ENCODE measurements at regions not wholly inside any gene's neighbourhood (a gene's known extent, or its start where the extent isn't known, plus 50 kb on each side); places are given as distances from the start of the nearest gene placed in this dataset.
"Not testable (repeated sequence)": the region's sequence is repeated elsewhere in the genome, so short reads cannot be mapped to it uniquely, and the experiment has no call there.

DNA sequence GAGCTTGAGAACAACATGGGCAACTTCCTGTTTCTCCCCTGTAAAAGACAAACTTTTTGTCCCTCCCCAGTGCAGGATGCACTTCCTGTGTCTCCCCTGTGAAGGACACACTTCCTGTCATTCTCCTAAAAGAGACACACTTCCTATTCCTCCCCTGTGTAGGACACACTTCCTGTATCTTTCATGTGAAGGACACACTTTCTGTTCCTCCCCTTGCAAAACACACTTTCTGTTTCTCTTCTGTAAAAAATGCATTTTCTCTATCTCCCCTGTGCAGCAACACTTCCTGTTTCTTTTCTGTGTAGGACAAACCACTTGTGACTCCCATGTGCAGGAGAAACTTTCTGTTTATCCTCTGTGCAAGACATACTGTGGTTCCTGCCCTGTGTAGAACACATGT, 488.6 kb upstream of the USP9Y start:
- no peak for DNase-seq (ENCODE audit: low spot score)

DNA sequence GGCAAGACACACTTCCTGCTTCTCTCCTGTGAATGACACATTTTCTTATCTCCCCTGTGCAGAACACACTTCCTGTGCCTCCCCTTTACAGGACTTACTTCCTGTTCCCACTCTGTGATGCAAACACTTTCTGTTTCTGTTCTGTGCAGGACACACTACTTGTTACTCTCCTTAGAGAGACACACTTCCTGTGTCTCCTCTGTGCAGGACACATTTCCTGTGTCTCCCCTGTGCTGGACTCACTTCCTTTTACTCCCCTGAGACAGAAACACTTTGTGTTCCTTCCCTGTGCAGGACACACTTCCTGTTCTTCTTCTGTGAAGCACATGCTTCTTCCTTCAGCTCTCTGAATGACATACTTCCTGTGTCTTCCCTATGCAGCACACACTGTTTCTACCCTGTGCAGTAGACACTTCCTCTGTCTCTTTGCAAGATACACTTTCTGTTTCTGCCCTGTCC, 485.4 kb upstream of the USP9Y start:
- DNase-seq (ENCODE audit: low spot score), result no peak

- no peak for DNase-seq (ENCODE audit: low spot score)
Measured at GRCh38 chrY:12230921-12231320, 470.1 kb upstream of the USP9Y start.

DNA sequence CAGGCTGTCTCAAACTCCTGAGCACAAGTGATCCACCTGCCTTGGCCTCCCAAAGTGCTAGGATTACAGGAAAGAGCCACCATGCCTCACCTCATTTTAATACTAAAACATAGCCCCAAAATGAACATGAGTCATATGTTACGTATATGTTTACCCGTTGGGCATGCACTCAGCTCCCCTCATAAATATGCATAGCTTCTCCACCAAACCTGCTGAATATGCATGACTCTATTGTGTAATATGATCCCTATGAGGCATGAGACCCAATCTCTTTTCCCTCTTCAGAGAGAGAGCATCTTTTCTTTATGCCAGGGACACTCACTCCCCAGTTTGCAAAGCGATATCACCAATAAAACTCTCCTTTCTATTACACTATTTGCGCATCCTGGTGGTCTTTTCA, 464.6 kb upstream of the USP9Y start:
- DNase-seq (ENCODE audit: low spot score), result no peak

DNA sequence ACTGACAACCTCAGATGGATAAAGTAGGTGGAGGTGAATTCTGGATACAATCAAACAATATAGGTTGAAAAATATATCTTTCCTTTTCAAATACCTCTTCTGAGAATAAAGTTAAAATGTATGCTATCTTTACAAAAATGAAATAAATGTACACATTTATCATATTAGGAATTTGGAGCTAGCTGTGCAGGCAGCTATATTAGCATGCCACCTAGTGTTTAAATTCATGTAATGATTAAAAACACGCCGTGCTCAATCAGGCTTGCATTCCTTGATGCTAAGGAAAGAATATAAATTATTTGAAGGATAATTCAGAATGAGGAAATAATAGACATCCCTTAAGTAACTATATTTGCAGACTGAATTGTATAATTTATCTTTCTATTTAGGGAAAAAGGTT, 460.7 kb upstream of the USP9Y start:
- DNase-seq (ENCODE audit: low spot score), result not testable (repeated sequence)

DNA sequence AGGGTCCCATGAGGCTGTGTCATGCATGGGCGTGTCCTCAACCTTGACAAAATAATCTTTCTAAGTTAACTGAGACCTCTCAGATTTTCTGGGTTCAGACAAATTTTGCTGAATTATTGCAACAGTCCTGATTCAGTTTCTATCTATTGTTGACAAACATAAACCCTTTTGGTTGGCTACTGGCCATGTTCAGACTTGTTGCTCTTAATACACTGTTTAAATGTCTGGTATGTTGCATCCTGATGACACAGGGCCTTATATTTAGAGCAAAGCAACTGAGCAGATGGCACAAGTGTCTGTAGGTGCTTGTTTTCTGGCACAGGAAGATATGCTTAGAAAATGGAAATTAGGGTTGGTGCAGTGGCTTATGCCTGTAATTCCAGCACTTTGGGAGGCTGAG, 456.9 kb upstream of the USP9Y start:
- no peak for DNase-seq (ENCODE audit: low spot score)

DNA sequence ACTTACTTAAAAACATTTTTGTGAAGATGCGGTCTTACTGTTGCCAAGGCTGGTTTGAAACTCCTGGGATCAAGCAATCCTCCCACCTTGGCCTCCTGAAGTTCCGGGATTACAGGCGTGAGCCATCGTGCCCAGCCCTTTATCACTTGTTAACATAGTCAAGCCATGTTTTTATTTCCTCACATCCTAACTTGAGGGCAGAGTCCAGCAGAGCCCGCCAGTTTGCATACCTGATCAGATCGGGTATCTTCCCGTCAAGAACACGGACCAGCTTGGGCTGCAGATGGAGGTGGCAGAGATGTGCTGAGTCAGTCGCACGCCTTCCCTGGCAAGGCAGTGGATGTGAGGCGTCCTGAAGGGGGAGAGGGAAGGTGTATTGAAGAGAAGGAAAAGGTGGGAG, 447.3 kb upstream of the USP9Y start:
- no peak for DNase-seq (ENCODE audit: low spot score)

GRCh38 chrY:12271162-12271561, 429.9 kb upstream of the USP9Y start:
- DNase-seq (ENCODE audit: low spot score), result no peak

- DNase-seq (ENCODE audit: low spot score), result no peak
Measured at GRCh38 chrY:12285608-12286007, 415.4 kb upstream of the USP9Y start.

DNA sequence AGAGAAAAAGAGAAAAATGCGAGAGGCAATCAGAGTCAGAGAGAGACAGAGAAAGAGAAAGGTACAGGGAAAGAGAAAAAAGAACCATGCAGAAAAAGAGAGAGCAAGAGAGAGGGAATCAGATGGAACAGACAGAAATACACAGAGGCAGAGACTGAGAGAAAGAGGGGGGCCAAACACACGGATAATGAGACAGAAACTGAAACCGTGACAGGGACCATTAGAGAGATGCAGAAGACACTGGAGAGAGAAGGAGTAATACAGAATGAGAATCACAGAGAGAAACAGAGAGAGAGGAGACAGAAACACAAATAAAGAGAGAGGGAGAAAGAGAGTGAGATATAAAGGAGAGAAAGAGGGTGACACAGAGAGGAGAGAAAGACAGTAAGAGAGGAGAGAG, 412.1 kb upstream of the USP9Y start:
- DNase-seq (ENCODE audit: low spot score), result no peak

DNA sequence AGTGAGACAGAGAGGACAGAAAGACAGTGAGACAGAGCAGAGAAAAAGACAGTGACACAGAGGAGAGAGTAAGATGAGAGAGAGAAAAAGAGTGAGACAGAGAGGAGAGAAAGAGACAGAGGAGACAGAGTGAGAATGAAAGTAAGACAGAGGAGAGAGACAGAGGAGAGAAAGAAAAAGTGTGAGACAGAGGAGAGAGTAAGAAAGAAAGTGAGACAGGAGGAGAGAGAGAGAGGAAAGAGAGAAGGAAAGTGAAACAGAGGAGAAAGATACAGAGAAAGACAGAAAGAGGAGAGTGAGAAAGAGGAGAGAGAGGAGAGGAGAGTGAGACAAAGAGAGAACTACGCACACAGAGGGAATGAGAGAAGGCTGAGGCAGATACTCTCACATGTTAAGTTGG, 411.6 kb upstream of the USP9Y start:
- DNase-seq (ENCODE audit: low spot score), result no peak

DNA sequence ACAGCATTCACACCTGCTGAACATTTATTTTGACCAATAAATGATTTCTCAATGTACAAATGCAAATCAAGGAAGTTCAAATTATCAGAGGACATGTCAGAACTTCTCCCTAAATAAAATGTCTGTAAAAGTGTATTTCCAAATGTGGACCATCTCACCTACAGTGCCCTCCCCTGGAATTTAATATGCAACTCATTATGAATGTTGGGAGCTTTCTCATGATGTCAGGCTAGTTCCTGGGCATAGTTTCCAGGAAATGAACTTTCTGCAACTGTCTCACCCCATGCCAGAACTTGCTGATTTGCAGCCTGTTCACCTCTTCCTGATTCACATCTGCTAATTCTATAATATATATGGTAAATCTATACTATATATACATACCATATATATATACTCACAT, 408.5 kb upstream of the USP9Y start:
- DNase-seq (ENCODE audit: low spot score), result no peak

GRCh38 chrY:12296460-12296859, 404.6 kb upstream of the USP9Y start:
- DNase-seq (ENCODE audit: low spot score), result no peak

DNA sequence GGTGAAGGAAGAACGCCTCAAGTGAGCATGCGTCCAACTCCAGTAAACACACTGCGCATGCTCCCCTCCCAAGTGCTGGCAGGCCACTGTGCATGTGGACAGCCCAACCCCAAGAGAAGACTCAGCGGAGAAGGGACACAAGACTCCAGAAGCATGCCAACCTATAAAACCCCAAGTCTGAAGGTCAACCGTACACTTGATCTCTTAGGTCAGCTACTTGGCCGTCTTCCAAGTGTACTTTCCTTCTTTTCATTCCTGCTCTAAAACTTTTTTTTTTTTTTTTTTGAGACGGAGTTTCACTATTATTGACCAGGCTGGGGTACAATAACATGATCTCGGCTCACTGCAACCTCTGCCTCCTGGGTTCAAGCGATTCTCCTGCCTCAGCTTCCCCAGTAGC, 401.2 kb upstream of the USP9Y start:
- DNase-seq (ENCODE audit: low spot score), result not testable (repeated sequence)

DNA sequence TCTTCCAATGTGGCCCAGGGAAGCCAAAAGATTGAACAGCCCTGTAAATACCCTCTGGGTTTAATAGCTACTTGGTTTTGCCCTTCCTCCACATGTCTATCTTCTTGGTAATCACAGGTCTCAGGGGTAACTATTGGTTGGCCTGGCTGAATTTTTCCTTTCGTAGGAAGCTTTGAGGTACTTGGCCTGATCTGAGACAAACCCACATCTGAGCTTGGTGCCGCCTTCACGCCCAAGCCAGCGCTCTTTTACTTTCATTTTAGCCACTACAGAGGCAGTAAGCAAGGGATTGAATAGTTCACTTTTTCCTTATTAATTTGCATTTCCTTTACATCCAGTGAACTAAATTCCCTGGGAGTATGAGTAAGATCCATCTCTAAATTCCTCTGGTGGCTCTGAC, 397.6 kb upstream of the USP9Y start:
- peak; percentile 21 for DNase-seq (ENCODE audit: low spot score)

GRCh38 chrY:12305456-12305855, 395.6 kb upstream of the USP9Y start:
- no peak for DNase-seq (ENCODE audit: low spot score)

GRCh38 chrY:12309212-12309611, 391.8 kb upstream of the USP9Y start:
- DNase-seq (ENCODE audit: low spot score), result peak; percentile 31

GRCh38 chrY:12310832-12311231, 390.2 kb upstream of the USP9Y start:
- no peak for DNase-seq (ENCODE audit: low spot score)

GRCh38 chrY:12327751-12328150, 373.3 kb upstream of the USP9Y start:
- DNase-seq (ENCODE audit: low spot score), result no peak

DNA sequence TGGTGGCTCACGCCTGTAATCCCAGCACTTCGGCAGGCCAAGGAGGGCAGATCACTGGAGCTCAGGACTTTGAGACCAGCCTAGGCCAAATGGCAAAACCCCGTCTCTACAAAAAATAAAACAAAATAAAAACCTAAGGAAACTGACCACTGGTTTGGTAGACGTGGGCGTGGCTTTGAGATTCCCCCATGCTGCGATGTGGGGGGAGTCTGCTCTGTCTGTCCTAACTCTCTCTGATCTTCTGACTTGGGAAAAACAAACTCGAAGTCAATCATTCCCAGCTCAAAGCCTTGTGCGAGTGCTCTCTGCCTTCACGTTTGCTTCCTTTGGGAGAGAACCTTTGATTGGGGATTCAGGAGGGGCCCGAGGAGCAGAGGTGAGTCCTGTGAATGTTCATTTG, 369.1 kb upstream of the USP9Y start:
- DNase-seq (ENCODE audit: low spot score), result not testable (repeated sequence)

- no peak for DNase-seq (ENCODE audit: low spot score)
Measured at GRCh38 chrY:12343211-12343610, 357.8 kb upstream of the USP9Y start.

GRCh38 chrY:12348181-12348580, 352.9 kb upstream of the USP9Y start:
- DNase-seq (ENCODE audit: low spot score), result no peak

- no peak for DNase-seq (ENCODE audit: low spot score)
Measured at GRCh38 chrY:12357204-12357603, 343.8 kb upstream of the USP9Y start.

- DNase-seq (ENCODE audit: low spot score), result no peak
Measured at GRCh38 chrY:12357655-12358054, 343.4 kb upstream of the USP9Y start.

- DNase-seq (ENCODE audit: low spot score), result no peak
Measured at GRCh38 chrY:12358337-12358736, 342.7 kb upstream of the USP9Y start.
